ENCODE measurements at regions not wholly inside any gene's neighbourhood (a gene's known extent, or its start where the extent isn't known, plus 50 kb on each side); places are given as distances from the start of the nearest gene placed in this dataset.
A peak's percentile ranks its signal among the peaks of the same experiment; 100 is the strongest.

DNA sequence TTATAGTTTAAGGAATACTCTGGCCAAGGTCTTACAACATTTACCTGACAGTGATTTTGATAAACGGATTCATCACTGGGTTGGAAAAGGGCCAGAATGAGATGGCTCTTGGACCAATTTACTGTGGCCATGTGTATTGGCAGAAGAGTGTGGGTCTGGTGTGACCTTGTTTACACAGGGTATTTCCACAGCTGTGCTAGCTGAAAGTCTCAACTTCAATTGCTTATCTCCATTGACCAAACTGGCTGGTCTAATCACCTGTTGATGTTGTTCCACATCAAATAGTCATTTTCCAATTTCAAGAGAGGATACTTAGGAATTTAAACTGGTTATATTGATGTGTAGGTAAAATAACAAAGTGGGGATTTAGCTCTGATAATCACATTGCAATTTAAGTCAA is 501.6 kb upstream of the MAP3K7 start:
- no TSS peak for BruUV-seq (replicated peaks)
- peaks cover 12% of the 10 kb centered on the region for H3K4me1 ChIP-seq (ENCODE audit: insufficient read depth, low read length, poor library complexity, severe bottlenecking)
- no peak for DNase-seq (ENCODE audit: low spot score)
- TF ChIP-seq, protein P1, sequence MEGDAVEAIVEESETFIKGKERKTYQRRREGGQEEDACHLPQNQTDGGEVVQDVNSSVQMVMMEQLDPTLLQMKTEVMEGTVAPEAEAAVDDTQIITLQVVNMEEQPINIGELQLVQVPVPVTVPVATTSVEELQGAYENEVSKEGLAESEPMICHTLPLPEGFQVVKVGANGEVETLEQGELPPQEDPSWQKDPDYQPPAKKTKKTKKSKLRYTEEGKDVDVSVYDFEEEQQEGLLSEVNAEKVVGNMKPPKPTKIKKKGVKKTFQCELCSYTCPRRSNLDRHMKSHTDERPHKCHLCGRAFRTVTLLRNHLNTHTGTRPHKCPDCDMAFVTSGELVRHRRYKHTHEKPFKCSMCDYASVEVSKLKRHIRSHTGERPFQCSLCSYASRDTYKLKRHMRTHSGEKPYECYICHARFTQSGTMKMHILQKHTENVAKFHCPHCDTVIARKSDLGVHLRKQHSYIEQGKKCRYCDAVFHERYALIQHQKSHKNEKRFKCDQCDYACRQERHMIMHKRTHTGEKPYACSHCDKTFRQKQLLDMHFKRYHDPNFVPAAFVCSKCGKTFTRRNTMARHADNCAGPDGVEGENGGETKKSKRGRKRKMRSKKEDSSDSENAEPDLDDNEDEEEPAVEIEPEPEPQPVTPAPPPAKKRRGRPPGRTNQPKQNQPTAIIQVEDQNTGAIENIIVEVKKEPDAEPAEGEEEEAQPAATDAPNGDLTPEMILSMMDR (conservative IDR thresholded peaks at IDR 0.05; ENCODE audit: low read depth, low read length), result no peak
- TF ChIP-seq EZH2 (IDR thresholded peaks at IDR 0.05; ENCODE audit: borderline replicate concordance, low read depth, low read length, poor library complexity, severe bottlenecking), result no peak
- intact Hi-C loops (cut with micrococcal nuclease; ENCODE audit: unreplicated experiment), result loop anchor here (10.0 kb wide), 2 partner anchors 406 to 1556 kb away; no protein-coding TSS in a partner anchor
- no peaks in the 10 kb centered on the region for H3K9me3 ChIP-seq (ENCODE audit: low read depth, low read length, poor library complexity, severe bottlenecking)
- H3K27me3 ChIP-seq (replicated peaks; ENCODE audit: insufficient read depth, low read depth, low read length, poor library complexity), result no peaks in the 10 kb centered on the region
- no peaks in the 10 kb centered on the region for H3K36me3 ChIP-seq (ENCODE audit: insufficient read depth, low read length, poor library complexity, severe bottlenecking)
- CTCF ChIA-PET, result no interaction called here
- H3K4me3 ChIP-seq (ENCODE audit: low read depth, low read length, poor library complexity, severe bottlenecking), result no peak overlapping the region
- POLR2A ChIA-PET (ENCODE audit: low non-redundant PET), result no interaction called here
- no peak overlapping the region for H3K27ac ChIP-seq (ENCODE audit: low read depth, low read length, poor library complexity, severe bottlenecking)

DNA sequence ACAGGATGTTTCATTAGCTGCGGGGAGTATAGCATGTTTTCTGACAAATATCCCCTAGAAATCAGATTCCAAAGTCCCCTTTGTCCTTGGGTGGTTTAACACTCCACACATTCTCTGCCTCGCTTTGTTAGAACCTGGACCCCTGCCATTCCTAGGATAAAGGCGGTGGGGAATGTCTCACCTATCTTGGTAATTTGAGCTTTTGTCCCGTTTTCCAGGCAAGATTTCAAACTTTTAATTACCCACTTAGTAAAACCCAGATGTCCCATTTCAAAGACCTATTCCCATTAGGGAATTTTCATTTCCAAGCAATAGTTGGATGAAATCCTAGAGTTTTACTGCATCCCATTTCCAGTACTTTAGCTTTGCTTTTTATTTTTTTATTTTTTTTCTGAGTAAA is 501.0 kb upstream of the MAP3K7 start:
- Histone ChIP-seq H3K27me3 (replicated peaks; ENCODE audit: insufficient read depth, low read depth, low read length, poor library complexity) (no peaks in the 10 kb centered on the region), H3K4me3 (ENCODE audit: low read depth, low read length, poor library complexity, severe bottlenecking) (no peak overlapping the region), H3K27ac (ENCODE audit: low read depth, low read length, poor library complexity, severe bottlenecking) (no peak overlapping the region), H3K9me3 (ENCODE audit: low read depth, low read length, poor library complexity, severe bottlenecking) (no peaks in the 10 kb centered on the region), H3K4me1 (ENCODE audit: insufficient read depth, low read length, poor library complexity, severe bottlenecking) (peaks cover 18% of the 10 kb centered on the region), H3K36me3 (ENCODE audit: insufficient read depth, low read length, poor library complexity, severe bottlenecking) (no peaks in the 10 kb centered on the region)
- TF ChIP-seq, protein P1 (conservative IDR thresholded peaks at IDR 0.05; ENCODE audit: low read depth, low read length), result no peak
- TF ChIP-seq EZH2 (IDR thresholded peaks at IDR 0.05; ENCODE audit: borderline replicate concordance, low read depth, low read length, poor library complexity, severe bottlenecking), result no peak
- no peak for DNase-seq (ENCODE audit: low spot score)
- intact Hi-C loops (cut with micrococcal nuclease; ENCODE audit: unreplicated experiment), result loop anchor here (10.0 kb wide), 2 partner anchors 407 to 1557 kb away; no protein-coding TSS in a partner anchor
- BruUV-seq (replicated peaks), result no TSS peak
- ChIA-PET CTCF (no interaction called here), POLR2A (ENCODE audit: low non-redundant PET) (no interaction called here)

DNA sequence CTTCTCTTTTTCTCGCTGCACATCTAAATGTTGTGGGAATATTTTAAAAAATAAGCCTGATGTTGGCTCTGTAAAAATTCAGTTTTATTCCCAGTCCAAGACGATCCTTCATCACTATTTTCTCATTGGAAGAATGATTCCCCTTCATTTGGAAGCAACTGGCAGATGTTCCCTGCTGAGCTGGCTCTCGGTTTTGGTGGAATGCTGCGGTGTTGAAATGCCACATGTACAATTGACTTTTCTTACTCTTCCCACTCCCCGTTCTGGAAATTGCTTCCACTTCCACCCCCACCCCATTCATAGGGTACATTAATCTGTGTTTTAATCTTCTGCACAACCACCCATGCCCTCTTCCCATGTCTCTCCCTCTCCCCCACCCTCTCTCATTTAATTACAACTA is 496.3 kb upstream of the MAP3K7 start:
- peak; percentile 62 for DNase-seq (ENCODE audit: low spot score)
- intact Hi-C loops (cut with micrococcal nuclease; ENCODE audit: unreplicated experiment), result loop anchor here (5.0 to 10.0 kb wide), 4 partner anchors 141 to 1562 kb away; no protein-coding TSS in a partner anchor
- CTCF ChIA-PET, result interaction anchor here (0.6 kb wide), 1 partner anchor 11 kb away, joined by 3 read pairs; no protein-coding TSS in a partner anchor
- Histone ChIP-seq H3K9me3 (ENCODE audit: low read depth, low read length, poor library complexity, severe bottlenecking) (no peaks in the 10 kb centered on the region), H3K4me1 (ENCODE audit: insufficient read depth, low read length, poor library complexity, severe bottlenecking) (peaks cover 32% of the 10 kb centered on the region), H3K27me3 (replicated peaks; ENCODE audit: insufficient read depth, low read depth, low read length, poor library complexity) (no peaks in the 10 kb centered on the region), H3K4me3 (ENCODE audit: low read depth, low read length, poor library complexity, severe bottlenecking) (no peak overlapping the region), H3K36me3 (ENCODE audit: insufficient read depth, low read length, poor library complexity, severe bottlenecking) (no peaks in the 10 kb centered on the region), H3K27ac (ENCODE audit: low read depth, low read length, poor library complexity, severe bottlenecking) (peak overlapping the region; percentile 56)
- POLR2A ChIA-PET (ENCODE audit: low non-redundant PET), result no interaction called here
- no TSS peak for BruUV-seq (replicated peaks)
- no peak for TF ChIP-seq EZH2 (IDR thresholded peaks at IDR 0.05; ENCODE audit: borderline replicate concordance, low read depth, low read length, poor library complexity, severe bottlenecking)
- TF ChIP-seq, protein P1 (conservative IDR thresholded peaks at IDR 0.05; ENCODE audit: low read depth, low read length), result no peak

Data from A673 (cell line).